H4 (cell line): ENCODE measurements at regions not wholly inside any gene's neighbourhood (a gene's known extent, or its start where the extent isn't known, plus 50 kb on each side); places are given as distances from the start of the nearest gene placed in this dataset.
"Not testable (repeated sequence)": the region's sequence is repeated elsewhere in the genome, so short reads cannot be mapped to it uniquely, and the experiment has no call there.

Experiments used
- DNase-seq: peaks from one replicate; pipeline ENCODE4 v3.0.0-alpha.2; 2015; ENCODE audit warnings: low spot score

GRCh38 chr9:67136376-67136775 lies 144.0 kb upstream of the SPATA31A3 start:
- not testable (repeated sequence) for DNase-seq

GRCh38 chr9:67133124-67133523 lies 140.8 kb upstream of the SPATA31A3 start:
- DNase-seq = not testable (repeated sequence)

DNA sequence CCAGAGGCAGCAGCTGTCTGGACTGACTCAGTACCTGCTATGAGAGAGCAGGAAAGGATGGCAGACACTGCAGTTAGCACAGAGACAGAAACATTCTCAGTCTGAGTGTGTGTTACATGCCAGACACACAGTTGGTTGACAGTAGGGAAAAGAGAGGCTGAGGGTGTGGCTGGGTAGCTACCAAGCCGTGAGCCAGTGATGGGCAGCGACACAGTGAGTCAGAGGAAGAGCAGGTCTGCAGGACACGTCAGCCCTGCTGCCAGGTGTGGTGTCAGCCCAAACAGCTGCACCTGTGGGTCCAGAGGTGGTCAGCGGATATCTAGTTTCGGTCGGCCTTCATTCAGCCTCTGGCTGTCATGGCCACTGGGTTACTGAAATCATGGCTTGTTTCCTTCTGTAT lies 124.4 kb upstream of the SPATA31A3 start:
- not testable (repeated sequence) for DNase-seq

DNA sequence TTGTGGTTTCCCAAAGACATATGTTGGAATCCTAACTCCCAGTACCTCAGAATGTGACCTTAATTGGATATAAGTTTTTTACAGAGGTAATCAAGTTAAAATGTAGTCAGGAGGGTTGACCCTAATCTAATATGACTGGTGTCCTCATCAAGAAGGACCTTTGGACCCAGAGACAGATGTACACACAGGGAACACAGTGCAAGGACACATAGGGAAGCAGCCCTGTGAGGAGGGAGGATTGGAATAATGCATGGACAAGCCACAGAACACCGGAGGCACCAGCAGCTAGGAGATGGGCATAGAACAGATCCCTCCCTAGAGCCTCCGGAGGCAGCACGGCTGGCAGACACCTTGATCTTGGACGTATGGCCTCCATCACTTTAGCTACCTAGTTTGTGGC lies 119.8 kb upstream of the SPATA31A3 start:
- not testable (repeated sequence) for DNase-seq

- not testable (repeated sequence) for DNase-seq
Observed at GRCh38 chr9:67111733-67112132, 119.4 kb upstream of the SPATA31A3 start.

DNA sequence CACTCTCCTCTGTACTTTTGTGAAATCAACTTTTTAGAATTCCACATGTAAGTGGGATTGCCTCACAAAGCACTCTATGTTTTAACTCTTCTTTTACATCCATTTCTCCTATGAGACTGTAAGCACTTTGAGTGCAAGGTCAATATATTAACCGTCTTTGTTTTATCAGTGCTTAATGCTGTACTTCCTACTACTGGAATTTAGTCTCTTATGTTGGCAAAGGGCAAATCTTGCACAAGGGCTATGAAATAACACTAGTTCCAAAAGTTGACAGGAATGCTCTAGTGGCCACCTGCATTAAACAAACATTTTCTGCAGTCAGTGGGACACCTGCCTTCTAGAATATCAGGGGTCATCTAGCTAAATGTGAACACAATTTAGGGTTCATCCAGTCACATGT lies 117.5 kb upstream of the SPATA31A3 start:
- DNase-seq = not testable (repeated sequence)

- DNase-seq = not testable (repeated sequence)
Observed at GRCh38 chr9:67106659-67107058, 114.3 kb upstream of the SPATA31A3 start.

GRCh38 chr9:67102506-67103276 lies 110.3 kb upstream of the SPATA31A3 start:
- not testable (repeated sequence) for DNase-seq

DNA sequence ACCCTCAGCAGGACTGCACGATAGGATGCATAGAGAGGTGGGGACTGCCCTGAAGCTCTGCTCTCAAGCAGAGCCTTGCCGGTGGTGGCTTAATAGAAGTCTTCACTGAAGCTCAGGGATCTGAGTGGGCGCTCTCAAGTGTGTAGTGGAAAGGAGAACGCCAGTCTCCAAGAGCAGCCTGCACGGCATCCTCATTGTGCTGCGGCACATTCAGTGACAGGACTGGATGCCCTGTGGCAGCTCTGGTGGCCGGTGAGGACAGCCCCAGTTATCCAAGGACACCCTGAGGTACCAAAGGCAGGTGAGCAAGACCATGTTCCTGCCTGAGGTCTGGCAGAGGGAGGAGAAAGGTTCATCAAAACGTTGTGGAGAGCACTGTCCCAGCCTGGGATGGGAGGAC lies 98.8 kb upstream of the SPATA31A3 start:
- DNase-seq = not testable (repeated sequence)

- DNase-seq = not testable (repeated sequence)
Observed at GRCh38 chr9:67086862-67087261, 94.5 kb upstream of the SPATA31A3 start.

DNA sequence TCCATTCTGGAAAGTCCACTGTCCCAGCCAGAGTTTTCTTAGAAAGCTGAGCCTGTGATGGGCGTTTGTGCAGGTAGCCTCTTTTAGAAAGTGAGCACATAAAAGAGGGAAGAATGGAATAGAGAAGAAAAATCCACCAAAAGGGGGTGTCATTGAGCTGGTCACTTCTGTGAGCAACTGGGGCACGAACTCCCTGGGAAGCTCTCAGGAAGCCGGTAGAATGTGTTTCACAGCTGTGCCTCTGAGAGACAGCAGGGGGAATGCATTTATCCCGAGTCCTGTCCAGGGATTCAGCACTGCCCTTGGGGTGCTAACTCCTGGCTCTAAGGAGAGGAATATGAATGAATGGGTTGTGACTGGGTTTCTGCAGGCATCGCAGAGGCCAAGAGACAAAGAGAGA lies 73.8 kb upstream of the SPATA31A3 start:
- DNase-seq = not testable (repeated sequence)

DNA sequence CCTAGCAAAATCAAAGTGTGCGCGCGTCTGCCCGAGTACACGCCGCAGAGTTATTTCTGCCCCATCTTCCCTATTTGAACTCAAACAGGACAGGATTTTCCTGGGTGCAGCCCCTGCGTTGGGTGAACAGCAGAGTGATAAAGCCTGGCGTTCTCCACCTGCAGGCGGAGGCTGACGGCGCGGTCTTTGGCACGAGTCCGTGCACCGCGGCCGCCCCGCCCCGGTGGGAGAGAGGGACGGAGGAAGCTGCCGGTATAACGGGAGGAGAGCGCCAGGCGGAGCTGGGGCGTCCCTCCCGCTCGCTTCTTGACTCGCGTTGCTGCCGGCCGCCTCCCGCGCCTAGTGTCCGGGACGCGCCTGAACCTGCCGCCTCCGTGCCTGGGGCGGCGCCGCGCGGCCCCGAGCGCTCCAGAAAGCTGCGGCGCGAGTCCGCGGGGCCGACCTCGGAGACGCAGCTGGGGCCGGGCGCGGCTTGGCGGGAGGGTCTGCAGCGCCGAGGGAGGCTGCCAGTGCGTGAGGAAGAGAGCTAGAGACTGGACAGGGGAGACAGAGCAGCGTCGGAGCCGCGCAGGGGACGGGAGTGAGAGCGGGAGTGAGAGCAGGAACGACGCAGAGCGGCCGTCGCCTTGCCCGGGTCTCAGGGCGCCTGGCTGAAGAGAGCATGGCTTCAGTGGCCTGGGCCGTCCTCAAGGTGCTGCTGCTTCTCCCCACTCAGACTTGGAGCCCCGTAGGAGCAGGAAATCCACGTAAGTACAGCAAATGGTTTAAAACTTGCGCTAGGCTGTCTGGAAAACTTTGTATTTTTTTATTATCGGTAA lies 66.8 kb upstream of the SPATA31A3 start:
- peak; percentile 27 for DNase-seq
